Liver (tissue), 7 donors: ENCODE measurements at regions not wholly inside any gene's neighbourhood (a gene's known extent, or its start where the extent isn't known, plus 50 kb on each side); places are given as distances from the start of the nearest gene placed in this dataset.

Source experiments
- DNase-seq: peaks from one replicate; pipeline ENCODE4 v3.0.0-alpha.2; 2017; ENCODE audit warnings: low spot score
- H3K27ac ChIP-seq, 2 donors: one replicate each; pipeline ENCODE4 v1.7.0; 2013; ENCODE audit warnings: inconsistent platforms in 2 of 2, low read length in 2 of 2, control low read depth in 1 of 2, low read depth in 1 of 2, mild to moderate bottlenecking in 1 of 2
- H3K27me3 ChIP-seq, 4 donors: one replicate each; pipeline versions ENCODE4 v1.6.1 to v1.7.0; 2013; ENCODE audit warnings: low read length in 3 of 4, inconsistent platforms in 1 of 4, mild to moderate bottlenecking in 1 of 4, moderate library complexity in 1 of 4; ENCODE audit not compliant: control insufficient read depth in 4 of 4, insufficient read depth in 4 of 4
- H3K36me3 ChIP-seq, 4 donors: one replicate each; pipeline versions ENCODE4 v1.6.1 to v1.7.0; 2013; ENCODE audit warnings: low read length in 3 of 4, mild to moderate bottlenecking in 3 of 4, low read depth in 1 of 4, moderate library complexity in 1 of 4; ENCODE audit not compliant: control insufficient read depth in 4 of 4, insufficient read depth in 3 of 4
- H3K4me1 ChIP-seq, 4 donors: one replicate each; pipeline versions ENCODE4 v1.6.1 to v1.7.0; 2013; ENCODE audit warnings: low read length in 3 of 4, mild to moderate bottlenecking in 3 of 4, moderate library complexity in 1 of 4; ENCODE audit not compliant: control insufficient read depth in 4 of 4, insufficient read depth in 4 of 4
- H3K4me3 ChIP-seq, 3 donors: one replicate each; pipeline versions ENCODE4 v1.6.1 to v1.7.0; 2013; ENCODE audit warnings: low read length in 3 of 3, control low read depth in 1 of 3, low read depth in 1 of 3, mild to moderate bottlenecking in 1 of 3
- H3K9ac ChIP-seq, 2 donors: one replicate each; pipeline ENCODE4 v1.7.0; 2013; ENCODE audit warnings: low read length in 2 of 2, mild to moderate bottlenecking in 2 of 2, moderate library complexity in 2 of 2, control low read depth in 1 of 2, low read depth in 1 of 2
- H3K9me3 ChIP-seq, 4 donors: one replicate each; pipeline versions ENCODE4 v1.6.1 to v1.7.0; 2013; ENCODE audit warnings: low read length in 3 of 4; ENCODE audit not compliant: control insufficient read depth in 4 of 4
- EGR1 ChIP-seq, 2 donors: IDR thresholded peaks; 2 replicates each; pipeline ENCODE4 v1.6.1; 2016 to 2018; ENCODE audit warnings: antibody characterized with exemption in 2 of 2, low read depth in 2 of 2
- FOXA1 ChIP-seq: IDR thresholded peaks from 2 replicates; pipeline ENCODE4 v1.6.1; 2016; ENCODE audit warnings: antibody characterized with exemption
- FOXA2 ChIP-seq: IDR thresholded peaks from 2 replicates; pipeline ENCODE4 v1.6.1; 2016; ENCODE audit warnings: antibody characterized with exemption
- GABPA ChIP-seq, 2 donors: IDR thresholded peaks in 1 of 2; conservative IDR thresholded peaks in 1 of 2; 2 replicates each; pipeline ENCODE4 v1.6.1; 2016; ENCODE audit warnings: antibody characterized with exemption in 2 of 2, mild to moderate bottlenecking in 1 of 2, moderate library complexity in 1 of 2
- HNF4A ChIP-seq, 2 donors: conservative IDR thresholded peaks; 2 replicates each; pipeline ENCODE4 v1.6.1; 2016; ENCODE audit warnings: antibody characterized with exemption in 2 of 2, mild to moderate bottlenecking in 2 of 2
- HNF4G ChIP-seq: IDR thresholded peaks from 2 replicates; pipeline ENCODE4 v1.6.1; 2016; ENCODE audit warnings: antibody characterized with exemption
- JUND ChIP-seq, 2 donors: IDR thresholded peaks; 2 replicates each; pipeline ENCODE4 v1.6.1; 2016; ENCODE audit warnings: antibody characterized with exemption in 2 of 2
- NR2F2 ChIP-seq: IDR thresholded peaks from 2 replicates; pipeline ENCODE4 v1.6.1; 2016; ENCODE audit warnings: antibody characterized with exemption
- RAD21 ChIP-seq, 2 donors: IDR thresholded peaks; 2 replicates each; pipeline ENCODE4 v1.6.1; 2016; ENCODE audit warnings: antibody characterized with exemption in 2 of 2, mild to moderate bottlenecking in 2 of 2
- RXRA ChIP-seq, 2 donors: IDR thresholded peaks; 2 replicates each; pipeline ENCODE4 v1.6.1; 2017 to 2018; ENCODE audit warnings: antibody characterized with exemption in 2 of 2, mild to moderate bottlenecking in 1 of 2
- SP1 ChIP-seq: IDR thresholded peaks from 2 replicates; pipeline ENCODE4 v1.6.1; 2018; ENCODE audit warnings: antibody characterized with exemption, mild to moderate bottlenecking
- TAF1 ChIP-seq: conservative IDR thresholded peaks from 2 replicates; pipeline ENCODE4 v1.6.1; 2016; ENCODE audit warnings: antibody characterized with exemption, mild to moderate bottlenecking
- YY1 ChIP-seq: IDR thresholded peaks from 2 replicates; pipeline ENCODE4 v1.6.1; 2016; ENCODE audit warnings: antibody characterized with exemption, mild to moderate bottlenecking
- TF ChIP-seq, protein P1 (sequence below): IDR thresholded peaks from 2 replicates; pipeline ENCODE4 v1.6.1; 2016; ENCODE audit warnings: antibody characterized with exemption
- TF ChIP-seq, protein P2 (sequence below): IDR thresholded peaks from 2 replicates; pipeline ENCODE4 v1.6.1; 2016; ENCODE audit warnings: antibody characterized with exemption
- TF ChIP-seq, protein P3 (sequence below): IDR thresholded peaks from 2 replicates; pipeline ENCODE4 v1.6.1; 2016; ENCODE audit warnings: antibody characterized with exemption
- TF ChIP-seq, protein P4 (sequence below): fragments of 150-350 bp; IDR thresholded peaks from 2 replicates; pipeline ENCODE4 v1.5.1; 2017; ENCODE audit warnings: improper control_type of control experiment, low read depth, low read length; ENCODE audit not compliant: missing input control
- TF ChIP-seq, protein P5 (sequence below): IDR thresholded peaks from 2 replicates; pipeline ENCODE4 v1.6.1; 2016; ENCODE audit warnings: antibody characterized with exemption, mild to moderate bottlenecking
- donor health status: healthy.
- donor health status: healthy.
- donor health status: healthy.
- donor health status: healthy.

DNA sequence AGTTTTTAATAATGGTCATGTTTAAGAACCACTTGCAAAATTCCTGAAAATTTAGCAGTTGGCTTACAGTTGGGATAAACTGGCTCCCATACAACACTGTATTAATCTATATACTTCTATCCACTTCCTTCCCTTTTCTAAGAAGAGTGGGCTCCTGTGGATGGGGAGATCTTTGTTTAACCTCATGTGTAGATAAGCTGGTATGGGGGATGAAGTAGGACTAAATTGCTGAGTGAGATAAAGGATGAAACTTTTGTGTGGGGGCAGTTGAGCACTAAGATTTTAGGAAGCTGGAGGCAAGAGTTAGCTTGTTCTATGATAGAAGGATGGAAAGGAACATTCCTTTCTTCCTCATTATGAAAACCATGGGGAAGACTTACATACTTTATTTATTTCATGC, 54.6 kb upstream of the ATP8A1 start:
- Histone ChIP-seq H3K9me3 (no peaks in the 10 kb centered on the region), H3K9ac (no peak overlapping the region), H3K27me3 (peaks cover 0 to 2% (median 2%) of the 10 kb centered on the region in 4 donors), H3K27ac (no peak overlapping the region), H3K4me3 (no peak overlapping the region), H3K36me3 (no peaks in the 10 kb centered on the region), H3K4me1 (no peaks in the 10 kb centered on the region)
- TF ChIP-seq, protein P1, sequence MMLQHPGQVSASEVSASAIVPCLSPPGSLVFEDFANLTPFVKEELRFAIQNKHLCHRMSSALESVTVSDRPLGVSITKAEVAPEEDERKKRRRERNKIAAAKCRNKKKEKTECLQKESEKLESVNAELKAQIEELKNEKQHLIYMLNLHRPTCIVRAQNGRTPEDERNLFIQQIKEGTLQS = no peak
- TF ChIP-seq, protein P2, sequence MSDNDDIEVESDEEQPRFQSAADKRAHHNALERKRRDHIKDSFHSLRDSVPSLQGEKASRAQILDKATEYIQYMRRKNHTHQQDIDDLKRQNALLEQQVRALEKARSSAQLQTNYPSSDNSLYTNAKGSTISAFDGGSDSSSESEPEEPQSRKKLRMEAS = no peak
- no peak for TF ChIP-seq RAD21 (IDR thresholded peaks at IDR 0.05)
- TF ChIP-seq FOXA2 = no peak
- no peak for TF ChIP-seq SP1
- TF ChIP-seq, protein P3, sequence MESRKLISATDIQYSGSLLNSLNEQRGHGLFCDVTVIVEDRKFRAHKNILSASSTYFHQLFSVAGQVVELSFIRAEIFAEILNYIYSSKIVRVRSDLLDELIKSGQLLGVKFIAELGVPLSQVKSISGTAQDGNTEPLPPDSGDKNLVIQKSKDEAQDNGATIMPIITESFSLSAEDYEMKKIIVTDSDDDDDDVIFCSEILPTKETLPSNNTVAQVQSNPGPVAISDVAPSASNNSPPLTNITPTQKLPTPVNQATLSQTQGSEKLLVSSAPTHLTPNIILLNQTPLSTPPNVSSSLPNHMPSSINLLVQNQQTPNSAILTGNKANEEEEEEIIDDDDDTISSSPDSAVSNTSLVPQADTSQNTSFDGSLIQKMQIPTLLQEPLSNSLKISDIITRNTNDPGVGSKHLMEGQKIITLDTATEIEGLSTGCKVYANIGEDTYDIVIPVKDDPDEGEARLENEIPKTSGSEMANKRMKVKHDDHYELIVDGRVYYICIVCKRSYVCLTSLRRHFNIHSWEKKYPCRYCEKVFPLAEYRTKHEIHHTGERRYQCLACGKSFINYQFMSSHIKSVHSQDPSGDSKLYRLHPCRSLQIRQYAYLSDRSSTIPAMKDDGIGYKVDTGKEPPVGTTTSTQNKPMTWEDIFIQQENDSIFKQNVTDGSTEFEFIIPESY = no peak
- TF ChIP-seq, protein P4, sequence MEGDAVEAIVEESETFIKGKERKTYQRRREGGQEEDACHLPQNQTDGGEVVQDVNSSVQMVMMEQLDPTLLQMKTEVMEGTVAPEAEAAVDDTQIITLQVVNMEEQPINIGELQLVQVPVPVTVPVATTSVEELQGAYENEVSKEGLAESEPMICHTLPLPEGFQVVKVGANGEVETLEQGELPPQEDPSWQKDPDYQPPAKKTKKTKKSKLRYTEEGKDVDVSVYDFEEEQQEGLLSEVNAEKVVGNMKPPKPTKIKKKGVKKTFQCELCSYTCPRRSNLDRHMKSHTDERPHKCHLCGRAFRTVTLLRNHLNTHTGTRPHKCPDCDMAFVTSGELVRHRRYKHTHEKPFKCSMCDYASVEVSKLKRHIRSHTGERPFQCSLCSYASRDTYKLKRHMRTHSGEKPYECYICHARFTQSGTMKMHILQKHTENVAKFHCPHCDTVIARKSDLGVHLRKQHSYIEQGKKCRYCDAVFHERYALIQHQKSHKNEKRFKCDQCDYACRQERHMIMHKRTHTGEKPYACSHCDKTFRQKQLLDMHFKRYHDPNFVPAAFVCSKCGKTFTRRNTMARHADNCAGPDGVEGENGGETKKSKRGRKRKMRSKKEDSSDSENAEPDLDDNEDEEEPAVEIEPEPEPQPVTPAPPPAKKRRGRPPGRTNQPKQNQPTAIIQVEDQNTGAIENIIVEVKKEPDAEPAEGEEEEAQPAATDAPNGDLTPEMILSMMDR = no peak
- TF ChIP-seq GABPA (IDR thresholded peaks at IDR 0.05 in 1 of 2, conservative IDR thresholded peaks at IDR 0.05 in 1 of 2) = no peak
- TF ChIP-seq JUND (IDR thresholded peaks at IDR 0.05) = no peak
- TF ChIP-seq YY1 = no peak
- no peak for TF ChIP-seq NR2F2
- no peak for TF ChIP-seq TAF1
- no peak for TF ChIP-seq HNF4G
- TF ChIP-seq RXRA (IDR thresholded peaks at IDR 0.05) = no peak
- no peak for TF ChIP-seq EGR1 (IDR thresholded peaks at IDR 0.05; ENCODE audit: low read depth in 2 of 2)
- no peak for TF ChIP-seq FOXA1
- TF ChIP-seq, protein P5, sequence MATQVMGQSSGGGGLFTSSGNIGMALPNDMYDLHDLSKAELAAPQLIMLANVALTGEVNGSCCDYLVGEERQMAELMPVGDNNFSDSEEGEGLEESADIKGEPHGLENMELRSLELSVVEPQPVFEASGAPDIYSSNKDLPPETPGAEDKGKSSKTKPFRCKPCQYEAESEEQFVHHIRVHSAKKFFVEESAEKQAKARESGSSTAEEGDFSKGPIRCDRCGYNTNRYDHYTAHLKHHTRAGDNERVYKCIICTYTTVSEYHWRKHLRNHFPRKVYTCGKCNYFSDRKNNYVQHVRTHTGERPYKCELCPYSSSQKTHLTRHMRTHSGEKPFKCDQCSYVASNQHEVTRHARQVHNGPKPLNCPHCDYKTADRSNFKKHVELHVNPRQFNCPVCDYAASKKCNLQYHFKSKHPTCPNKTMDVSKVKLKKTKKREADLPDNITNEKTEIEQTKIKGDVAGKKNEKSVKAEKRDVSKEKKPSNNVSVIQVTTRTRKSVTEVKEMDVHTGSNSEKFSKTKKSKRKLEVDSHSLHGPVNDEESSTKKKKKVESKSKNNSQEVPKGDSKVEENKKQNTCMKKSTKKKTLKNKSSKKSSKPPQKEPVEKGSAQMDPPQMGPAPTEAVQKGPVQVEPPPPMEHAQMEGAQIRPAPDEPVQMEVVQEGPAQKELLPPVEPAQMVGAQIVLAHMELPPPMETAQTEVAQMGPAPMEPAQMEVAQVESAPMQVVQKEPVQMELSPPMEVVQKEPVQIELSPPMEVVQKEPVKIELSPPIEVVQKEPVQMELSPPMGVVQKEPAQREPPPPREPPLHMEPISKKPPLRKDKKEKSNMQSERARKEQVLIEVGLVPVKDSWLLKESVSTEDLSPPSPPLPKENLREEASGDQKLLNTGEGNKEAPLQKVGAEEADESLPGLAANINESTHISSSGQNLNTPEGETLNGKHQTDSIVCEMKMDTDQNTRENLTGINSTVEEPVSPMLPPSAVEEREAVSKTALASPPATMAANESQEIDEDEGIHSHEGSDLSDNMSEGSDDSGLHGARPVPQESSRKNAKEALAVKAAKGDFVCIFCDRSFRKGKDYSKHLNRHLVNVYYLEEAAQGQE = no peak
- TF ChIP-seq HNF4A (conservative IDR thresholded peaks at IDR 0.05) = no peak
- DNase-seq = no peak
